Astrocyte (in vitro differentiated cells and primary cell): ENCODE measurements at regions not wholly inside any gene's neighbourhood (a gene's known extent, or its start where the extent isn't known, plus 50 kb on each side); places are given as distances from the start of the nearest gene placed in this dataset.

Experiments
- DNase-seq: peaks from one replicate; pipeline ENCODE4 v3.0.0-alpha.2; 2010; ENCODE audit warnings: low read depth
- FAIRE-seq: peaks from 2 replicates; lab custom pipeline; 2011; peaks lifted over from hg19 to GRCh38; lab: Jason Lieb, UNC
- H2AFZ ChIP-seq: 2 replicates; pipeline ENCODE4 v1.6.0; 2012; ENCODE audit warnings: low read depth, low read length, inconsistent platforms
- H3K27ac ChIP-seq: 2 replicates; pipeline ENCODE4 v1.5.1; 2011; ENCODE audit warnings: low read depth, low read length, inconsistent platforms
- H3K27me3 ChIP-seq: 2 replicates; pipeline ENCODE4 v1.6.0; 2011; ENCODE audit warnings: low read length, inconsistent platforms; ENCODE audit not compliant: insufficient read depth
- H3K36me3 ChIP-seq: 2 replicates; pipeline ENCODE4 v1.5.1; 2011; ENCODE audit warnings: low read length, inconsistent platforms; ENCODE audit not compliant: insufficient read depth
- H3K4me1 ChIP-seq: 2 replicates; pipeline ENCODE4 v1.5.1; 2011; ENCODE audit warnings: low read length, inconsistent platforms; ENCODE audit not compliant: insufficient read depth
- H3K4me2 ChIP-seq: 2 replicates; pipeline ENCODE4 v1.6.0; 2012; ENCODE audit warnings: low read length, inconsistent platforms
- H3K4me3 ChIP-seq: 2 replicates; pipeline ENCODE4 v1.5.1; 2011; ENCODE audit warnings: low read depth, mild to moderate bottlenecking, low read length, inconsistent platforms; ENCODE audit not compliant: insufficient read depth
- H3K79me2 ChIP-seq: 2 replicates; pipeline ENCODE4 v1.6.0; 2012; ENCODE audit warnings: mild to moderate bottlenecking, low read length, inconsistent platforms; ENCODE audit not compliant: insufficient read depth
- H3K9ac ChIP-seq: 2 replicates; pipeline ENCODE4 v1.6.0; 2012; ENCODE audit warnings: mild to moderate bottlenecking, low read length, inconsistent platforms
- H3K9me3 ChIP-seq: 2 replicates; pipeline ENCODE4 v1.5.1; 2012; ENCODE audit warnings: low read depth, mild to moderate bottlenecking, low read length, inconsistent platforms; ENCODE audit not compliant: insufficient read depth
- H4K20me1 ChIP-seq: 2 replicates; pipeline ENCODE4 v1.6.0; 2012; ENCODE audit warnings: low read length, inconsistent platforms; ENCODE audit not compliant: insufficient read depth
- H3K27ac Mint-ChIP-seq: one replicate; pipeline ENCODE4 v1.8.0; 2021; ENCODE audit warnings: mild to moderate bottlenecking, mixed read lengths; ENCODE audit not compliant: unreplicated experiment
- H3K27me3 Mint-ChIP-seq: one replicate; pipeline ENCODE4 v1.8.0; 2021; ENCODE audit warnings: low read depth, mixed read lengths; ENCODE audit not compliant: unreplicated experiment
- H3K36me3 Mint-ChIP-seq: one replicate; pipeline ENCODE4 v1.8.0; 2021; ENCODE audit warnings: low read depth, mixed read lengths; ENCODE audit not compliant: unreplicated experiment
- H3K4me1 Mint-ChIP-seq: one replicate; pipeline ENCODE4 v1.8.0; 2021; ENCODE audit warnings: low read depth, mixed read lengths; ENCODE audit not compliant: unreplicated experiment
- H3K4me3 Mint-ChIP-seq: one replicate; pipeline ENCODE4 v1.8.0; 2021; ENCODE audit warnings: mild to moderate bottlenecking, moderate library complexity, mixed read lengths; ENCODE audit not compliant: unreplicated experiment
- H3K9me3 Mint-ChIP-seq: one replicate; pipeline ENCODE4 v1.8.0; 2021; ENCODE audit warnings: mild to moderate bottlenecking, mixed read lengths; ENCODE audit not compliant: unreplicated experiment
- CTCF ChIP-seq: IDR thresholded peaks from 2 replicates; pipeline ENCODE4 v1.5.1; 2011; ENCODE audit warnings: low read depth, mild to moderate bottlenecking, inconsistent platforms, low read length, moderate library complexity; ENCODE audit not compliant: insufficient read depth
- EZH2 ChIP-seq: IDR thresholded peaks from 2 replicates; pipeline ENCODE4 v1.6.1; 2012; ENCODE audit warnings: mild to moderate bottlenecking, low read length, inconsistent platforms; ENCODE audit not compliant: insufficient read depth

- no peak overlapping the region for H3K27ac ChIP-seq
- H3K36me3 ChIP-seq = no peaks in the 10 kb centered on the region
- no peaks in the 10 kb centered on the region for H3K9me3 ChIP-seq
- FAIRE-seq (no peak), DNase-seq (no peak)
- H3K4me3 ChIP-seq = no peak overlapping the region
- peaks cover 37% of the 10 kb centered on the region for H3K27me3 Mint-ChIP-seq
- H3K27ac Mint-ChIP-seq = no peak overlapping the region
- H3K4me2 ChIP-seq = no peak overlapping the region
- H3K4me1 Mint-ChIP-seq = no peaks in the 10 kb centered on the region
- H3K9ac ChIP-seq = no peak overlapping the region
- no peaks in the 10 kb centered on the region for H3K36me3 Mint-ChIP-seq
- H3K27me3 ChIP-seq = peaks cover 8% of the 10 kb centered on the region
- no peak overlapping the region for H2AFZ ChIP-seq
- no peaks in the 10 kb centered on the region for H4K20me1 ChIP-seq
- H3K4me3 Mint-ChIP-seq = no peak overlapping the region
- H3K4me1 ChIP-seq = no peaks in the 10 kb centered on the region
- no peak for TF ChIP-seq CTCF
- TF ChIP-seq EZH2 = no peak
- H3K79me2 ChIP-seq = no peaks in the 10 kb centered on the region
- peaks cover 6% of the 10 kb centered on the region for H3K9me3 Mint-ChIP-seq
These were observed 216.1 kb upstream of the NTM start for GRCh38 chr11:131154351-131154750.

- no peak for DNase-seq
- Histone ChIP-seq H3K27me3 (peaks cover 7% of the 10 kb centered on the region), H3K4me3 (no peak overlapping the region), H4K20me1 (no peaks in the 10 kb centered on the region), H3K36me3 (no peaks in the 10 kb centered on the region), H3K79me2 (no peaks in the 10 kb centered on the region), H3K9ac (no peak overlapping the region), H3K4me1 (no peaks in the 10 kb centered on the region), H2AFZ (no peak overlapping the region), H3K27ac (no peak overlapping the region), H3K4me2 (no peak overlapping the region), H3K9me3 (no peaks in the 10 kb centered on the region)
- no peak overlapping the region for H3K4me3 Mint-ChIP-seq
- no peak overlapping the region for H3K27ac Mint-ChIP-seq
- no peaks in the 10 kb centered on the region for H3K4me1 Mint-ChIP-seq
- no peak for FAIRE-seq
- H3K36me3 Mint-ChIP-seq = peaks cover 2% of the 10 kb centered on the region
- peaks cover 5% of the 10 kb centered on the region for H3K9me3 Mint-ChIP-seq
- peaks cover 50% of the 10 kb centered on the region for H3K27me3 Mint-ChIP-seq
- TF ChIP-seq CTCF = no peak
- TF ChIP-seq EZH2 = no peak
These were observed 212.7 kb upstream of the NTM start for GRCh38 chr11:131157678-131158077.

- H3K4me2 ChIP-seq = no peak overlapping the region
- TF ChIP-seq EZH2 (no peak), CTCF (no peak)
- Mint-ChIP-seq H3K9me3 (peaks cover 5% of the 10 kb centered on the region), H3K36me3 (peaks cover 2% of the 10 kb centered on the region), H3K4me3 (no peak overlapping the region), H3K27me3 (peaks cover 45% of the 10 kb centered on the region), H3K27ac (no peak overlapping the region), H3K4me1 (no peaks in the 10 kb centered on the region)
- H3K27ac ChIP-seq = no peak overlapping the region
- H3K27me3 ChIP-seq = peaks cover 8% of the 10 kb centered on the region
- H3K4me1 ChIP-seq = no peaks in the 10 kb centered on the region
- no peak for DNase-seq
- no peaks in the 10 kb centered on the region for H4K20me1 ChIP-seq
- no peak overlapping the region for H2AFZ ChIP-seq
- no peak overlapping the region for H3K4me3 ChIP-seq
- no peak overlapping the region for H3K9ac ChIP-seq
- H3K9me3 ChIP-seq = no peaks in the 10 kb centered on the region
- H3K79me2 ChIP-seq = no peaks in the 10 kb centered on the region
- no peaks in the 10 kb centered on the region for H3K36me3 ChIP-seq
- FAIRE-seq = no peak
These were observed 209.6 kb upstream of the NTM start for GRCh38 chr11:131160846-131161245.
